Astrocyte (in vitro differentiated cells and primary cell): ENCODE measurements at regions not wholly inside any gene's neighbourhood (a gene's known extent, or its start where the extent isn't known, plus 50 kb on each side); places are given as distances from the start of the nearest gene placed in this dataset.

Source experiments
- DNase-seq: peaks from one replicate; pipeline ENCODE4 v3.0.0-alpha.2; 2010; ENCODE audit warnings: low read depth
- FAIRE-seq: peaks from 2 replicates; lab custom pipeline; 2011; peaks lifted over from hg19 to GRCh38; lab: Jason Lieb, UNC
- H2AFZ ChIP-seq: 2 replicates; pipeline ENCODE4 v1.6.0; 2012; ENCODE audit warnings: low read depth, low read length, inconsistent platforms
- H3K27ac ChIP-seq: 2 replicates; pipeline ENCODE4 v1.5.1; 2011; ENCODE audit warnings: low read depth, low read length, inconsistent platforms
- H3K27me3 ChIP-seq: 2 replicates; pipeline ENCODE4 v1.6.0; 2011; ENCODE audit warnings: low read length, inconsistent platforms; ENCODE audit not compliant: insufficient read depth
- H3K36me3 ChIP-seq: 2 replicates; pipeline ENCODE4 v1.5.1; 2011; ENCODE audit warnings: low read length, inconsistent platforms; ENCODE audit not compliant: insufficient read depth
- H3K4me1 ChIP-seq: 2 replicates; pipeline ENCODE4 v1.5.1; 2011; ENCODE audit warnings: low read length, inconsistent platforms; ENCODE audit not compliant: insufficient read depth
- H3K4me2 ChIP-seq: 2 replicates; pipeline ENCODE4 v1.6.0; 2012; ENCODE audit warnings: low read length, inconsistent platforms
- H3K4me3 ChIP-seq: 2 replicates; pipeline ENCODE4 v1.5.1; 2011; ENCODE audit warnings: low read depth, mild to moderate bottlenecking, low read length, inconsistent platforms; ENCODE audit not compliant: insufficient read depth
- H3K79me2 ChIP-seq: 2 replicates; pipeline ENCODE4 v1.6.0; 2012; ENCODE audit warnings: mild to moderate bottlenecking, low read length, inconsistent platforms; ENCODE audit not compliant: insufficient read depth
- H3K9ac ChIP-seq: 2 replicates; pipeline ENCODE4 v1.6.0; 2012; ENCODE audit warnings: mild to moderate bottlenecking, low read length, inconsistent platforms
- H3K9me3 ChIP-seq: 2 replicates; pipeline ENCODE4 v1.5.1; 2012; ENCODE audit warnings: low read depth, mild to moderate bottlenecking, low read length, inconsistent platforms; ENCODE audit not compliant: insufficient read depth
- H4K20me1 ChIP-seq: 2 replicates; pipeline ENCODE4 v1.6.0; 2012; ENCODE audit warnings: low read length, inconsistent platforms; ENCODE audit not compliant: insufficient read depth
- H3K27ac Mint-ChIP-seq: one replicate; pipeline ENCODE4 v1.8.0; 2021; ENCODE audit warnings: mild to moderate bottlenecking, mixed read lengths; ENCODE audit not compliant: unreplicated experiment
- H3K27me3 Mint-ChIP-seq: one replicate; pipeline ENCODE4 v1.8.0; 2021; ENCODE audit warnings: low read depth, mixed read lengths; ENCODE audit not compliant: unreplicated experiment
- H3K36me3 Mint-ChIP-seq: one replicate; pipeline ENCODE4 v1.8.0; 2021; ENCODE audit warnings: low read depth, mixed read lengths; ENCODE audit not compliant: unreplicated experiment
- H3K4me1 Mint-ChIP-seq: one replicate; pipeline ENCODE4 v1.8.0; 2021; ENCODE audit warnings: low read depth, mixed read lengths; ENCODE audit not compliant: unreplicated experiment
- H3K4me3 Mint-ChIP-seq: one replicate; pipeline ENCODE4 v1.8.0; 2021; ENCODE audit warnings: mild to moderate bottlenecking, moderate library complexity, mixed read lengths; ENCODE audit not compliant: unreplicated experiment
- H3K9me3 Mint-ChIP-seq: one replicate; pipeline ENCODE4 v1.8.0; 2021; ENCODE audit warnings: mild to moderate bottlenecking, mixed read lengths; ENCODE audit not compliant: unreplicated experiment
- EZH2 ChIP-seq: IDR thresholded peaks from 2 replicates; pipeline ENCODE4 v1.6.1; 2012; ENCODE audit warnings: mild to moderate bottlenecking, low read length, inconsistent platforms; ENCODE audit not compliant: insufficient read depth
- TF ChIP-seq, protein P1 (sequence below): IDR thresholded peaks from 2 replicates; pipeline ENCODE4 v1.5.1; 2011; ENCODE audit warnings: low read depth, mild to moderate bottlenecking, inconsistent platforms, low read length, moderate library complexity; ENCODE audit not compliant: insufficient read depth

DNA sequence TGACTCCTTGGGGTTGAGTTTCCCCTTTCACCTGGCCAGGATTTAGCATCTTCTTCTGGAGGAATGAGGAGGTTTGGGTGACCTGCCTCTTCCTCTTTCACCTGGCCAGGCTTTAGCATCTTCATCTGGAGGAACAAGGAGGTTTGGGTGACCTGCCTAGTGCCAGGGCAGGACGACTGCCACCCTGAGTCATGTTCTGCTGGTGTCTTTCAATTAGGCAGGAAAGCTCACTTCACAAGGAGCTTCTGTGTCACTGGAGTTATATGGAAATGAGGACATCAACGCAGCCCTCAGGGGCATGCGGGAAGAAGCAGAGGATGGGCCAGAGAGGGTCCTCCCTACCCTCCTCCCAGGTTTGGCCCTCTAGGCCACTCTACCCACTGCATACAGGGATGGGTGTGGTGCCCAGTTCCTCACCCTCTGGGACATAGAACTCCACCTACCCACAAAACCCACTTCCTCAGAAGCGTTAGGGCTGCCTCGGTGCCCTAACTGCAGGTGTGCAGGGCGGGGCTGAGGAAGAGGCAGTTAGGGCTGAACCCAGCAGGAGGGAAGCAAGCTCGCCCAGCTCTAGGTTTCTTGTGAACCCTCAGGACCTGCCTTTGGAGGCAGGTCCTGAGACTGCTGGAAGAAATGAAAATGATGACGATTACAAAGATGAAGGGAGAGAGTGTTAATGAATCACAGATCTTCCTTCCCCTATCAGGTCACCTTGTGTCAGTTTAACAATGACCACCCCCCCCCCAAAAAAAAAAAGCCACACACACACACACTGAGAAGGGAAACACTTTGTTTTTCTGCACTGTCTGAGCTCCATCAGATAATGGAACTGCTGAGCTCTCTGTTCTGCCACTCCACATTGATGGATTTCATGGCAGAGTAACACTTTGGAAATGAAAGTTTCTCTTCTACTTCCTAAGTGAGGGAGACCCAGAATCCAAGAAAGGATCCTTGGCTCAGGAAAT is 71.0 kb downstream of the ARL4C start:
- Histone ChIP-seq H2AFZ (no peak overlapping the region), H4K20me1 (no peaks in the 10 kb centered on the region), H3K9ac (no peak overlapping the region), H3K27ac (no peak overlapping the region), H3K4me1 (peaks cover 23% of the 10 kb centered on the region), H3K79me2 (no peaks in the 10 kb centered on the region), H3K9me3 (no peaks in the 10 kb centered on the region), H3K4me2 (no peak overlapping the region), H3K36me3 (no peaks in the 10 kb centered on the region), H3K4me3 (no peak overlapping the region), H3K27me3 (no peaks in the 10 kb centered on the region)
- Mint-ChIP-seq H3K36me3 (no peaks in the 10 kb centered on the region), H3K4me3 (no peak overlapping the region), H3K4me1 (peaks cover 34% of the 10 kb centered on the region), H3K27ac (peak overlapping the region; percentile 96), H3K27me3 (no peaks in the 10 kb centered on the region), H3K9me3 (peaks cover 2% of the 10 kb centered on the region)
- FAIRE-seq (no peak), DNase-seq (no peak)
- TF ChIP-seq, protein P1, sequence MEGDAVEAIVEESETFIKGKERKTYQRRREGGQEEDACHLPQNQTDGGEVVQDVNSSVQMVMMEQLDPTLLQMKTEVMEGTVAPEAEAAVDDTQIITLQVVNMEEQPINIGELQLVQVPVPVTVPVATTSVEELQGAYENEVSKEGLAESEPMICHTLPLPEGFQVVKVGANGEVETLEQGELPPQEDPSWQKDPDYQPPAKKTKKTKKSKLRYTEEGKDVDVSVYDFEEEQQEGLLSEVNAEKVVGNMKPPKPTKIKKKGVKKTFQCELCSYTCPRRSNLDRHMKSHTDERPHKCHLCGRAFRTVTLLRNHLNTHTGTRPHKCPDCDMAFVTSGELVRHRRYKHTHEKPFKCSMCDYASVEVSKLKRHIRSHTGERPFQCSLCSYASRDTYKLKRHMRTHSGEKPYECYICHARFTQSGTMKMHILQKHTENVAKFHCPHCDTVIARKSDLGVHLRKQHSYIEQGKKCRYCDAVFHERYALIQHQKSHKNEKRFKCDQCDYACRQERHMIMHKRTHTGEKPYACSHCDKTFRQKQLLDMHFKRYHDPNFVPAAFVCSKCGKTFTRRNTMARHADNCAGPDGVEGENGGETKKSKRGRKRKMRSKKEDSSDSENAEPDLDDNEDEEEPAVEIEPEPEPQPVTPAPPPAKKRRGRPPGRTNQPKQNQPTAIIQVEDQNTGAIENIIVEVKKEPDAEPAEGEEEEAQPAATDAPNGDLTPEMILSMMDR: no peak
- TF ChIP-seq EZH2: no peak

DNA sequence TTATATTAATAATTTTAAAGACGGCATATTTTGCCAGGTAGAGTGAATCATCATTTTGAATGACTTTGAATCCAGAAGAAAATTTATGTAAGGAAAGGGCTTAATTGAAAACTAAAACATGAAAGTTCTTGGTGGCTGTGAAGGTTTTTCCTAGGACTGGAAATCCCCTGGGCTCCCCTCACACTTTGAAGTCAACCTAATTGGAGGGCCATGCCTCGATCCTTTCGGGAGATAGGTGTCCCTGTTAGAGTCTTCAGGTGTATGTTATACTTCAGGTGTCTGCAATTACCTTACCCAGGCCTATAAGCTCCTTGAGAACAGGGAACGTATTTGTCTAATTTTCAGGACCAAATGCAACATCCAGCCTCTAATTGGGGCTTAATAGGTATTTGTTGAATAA is 73.0 kb downstream of the ARL4C start:
- Mint-ChIP-seq H3K36me3 (no peaks in the 10 kb centered on the region), H3K27me3 (no peaks in the 10 kb centered on the region), H3K4me3 (no peak overlapping the region), H3K4me1 (peaks cover 37% of the 10 kb centered on the region), H3K9me3 (no peaks in the 10 kb centered on the region), H3K27ac (no peak overlapping the region)
- Histone ChIP-seq H3K4me1 (peaks cover 23% of the 10 kb centered on the region), H3K79me2 (no peaks in the 10 kb centered on the region), H3K4me3 (no peak overlapping the region), H3K36me3 (no peaks in the 10 kb centered on the region), H3K4me2 (no peak overlapping the region), H4K20me1 (no peaks in the 10 kb centered on the region), H3K27me3 (no peaks in the 10 kb centered on the region), H3K9me3 (no peaks in the 10 kb centered on the region), H3K27ac (no peak overlapping the region), H3K9ac (no peak overlapping the region), H2AFZ (no peak overlapping the region)
- FAIRE-seq (no peak), DNase-seq (no peak)
- TF ChIP-seq, protein P1: no peak
- no peak for TF ChIP-seq EZH2

DNA sequence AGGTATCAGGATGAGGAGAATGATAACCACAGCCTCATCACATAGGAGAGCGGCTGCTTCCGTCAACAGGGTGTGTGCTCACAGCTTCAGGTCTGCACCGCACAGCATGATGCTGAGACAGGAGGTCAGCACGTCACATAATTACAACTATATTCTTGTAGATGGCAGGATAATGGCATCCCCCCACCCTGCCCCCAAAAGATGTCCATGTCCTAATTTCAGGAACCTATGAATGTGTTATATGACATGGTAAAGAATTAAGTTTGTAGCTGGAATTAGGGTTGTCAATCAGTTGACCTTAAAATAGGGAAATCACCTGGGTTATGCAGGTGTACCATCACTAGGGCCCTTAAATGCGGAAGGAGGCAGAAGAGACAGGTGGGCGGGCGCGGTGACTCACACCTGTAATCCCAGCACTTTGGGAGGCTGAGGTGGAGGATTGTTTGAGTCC is 73.9 kb downstream of the ARL4C start:
- no peaks in the 10 kb centered on the region for H3K9me3 ChIP-seq
- DNase-seq: no peak
- H3K4me3 Mint-ChIP-seq: no peak overlapping the region
- no peaks in the 10 kb centered on the region for H3K36me3 ChIP-seq
- no peak overlapping the region for H3K4me3 ChIP-seq
- H3K4me1 ChIP-seq: peaks cover 23% of the 10 kb centered on the region
- FAIRE-seq: no peak
- peaks cover 7% of the 10 kb centered on the region for H3K9me3 Mint-ChIP-seq
- H3K27me3 ChIP-seq: no peaks in the 10 kb centered on the region
- H3K27me3 Mint-ChIP-seq: peaks cover 3% of the 10 kb centered on the region
- no peak for TF ChIP-seq EZH2
- TF ChIP-seq, protein P1: no peak
- peak overlapping the region; percentile 37 for H3K27ac ChIP-seq
- H2AFZ ChIP-seq: no peak overlapping the region
- peaks cover 35% of the 10 kb centered on the region for H3K4me1 Mint-ChIP-seq
- H4K20me1 ChIP-seq: no peaks in the 10 kb centered on the region
- peak overlapping the region; percentile 70 for H3K27ac Mint-ChIP-seq
- peaks cover 3% of the 10 kb centered on the region for H3K36me3 Mint-ChIP-seq
- no peaks in the 10 kb centered on the region for H3K79me2 ChIP-seq
- peak overlapping the region; percentile 23 for H3K4me2 ChIP-seq
- no peak overlapping the region for H3K9ac ChIP-seq
